ENCODE measurements at regions not wholly inside any gene's neighbourhood (a gene's known extent, or its start where the extent isn't known, plus 50 kb on each side); places are given as distances from the start of the nearest gene placed in this dataset.

- Histone ChIP-seq H3K4me1 (ENCODE audit: control insufficient read depth, insufficient read depth, low read length) (no peaks in the 10 kb centered on the region), H3K27me3 (ENCODE audit: control insufficient read depth, insufficient read depth, low read length) (no peaks in the 10 kb centered on the region), H3K9me3 (ENCODE audit: control insufficient read depth, low read depth, low read length) (peaks cover 12% of the 10 kb centered on the region), H3K36me3 (ENCODE audit: control insufficient read depth, insufficient read depth, low read length) (no peaks in the 10 kb centered on the region), H3K4me3 (ENCODE audit: low read length) (no peak overlapping the region), H3K27ac (ENCODE audit: low read length) (no peak overlapping the region)
- DNase-seq = no peak
- WGBS (ENCODE audit: insufficient coverage, low lambda C conversion rate) = no CpG with 5 or more reads among the region's 13 CpGs
Measured at GRCh38 chr7:85749696-85750453, 563.0 kb upstream of the SEMA3D start.

- no peak for DNase-seq
- Histone ChIP-seq H3K27ac (ENCODE audit: low read length) (no peak overlapping the region), H3K4me1 (ENCODE audit: control insufficient read depth, insufficient read depth, low read length) (no peaks in the 10 kb centered on the region), H3K36me3 (ENCODE audit: control insufficient read depth, insufficient read depth, low read length) (no peaks in the 10 kb centered on the region), H3K9me3 (ENCODE audit: control insufficient read depth, low read depth, low read length) (peaks cover 12% of the 10 kb centered on the region), H3K4me3 (ENCODE audit: low read length) (no peak overlapping the region), H3K27me3 (ENCODE audit: control insufficient read depth, insufficient read depth, low read length) (no peaks in the 10 kb centered on the region)
- no CpG with 5 or more reads among the region's 3 CpGs for WGBS (ENCODE audit: insufficient coverage, low lambda C conversion rate)
Measured at GRCh38 chr7:85748861-85749260, 562.0 kb upstream of the SEMA3D start.

- Histone ChIP-seq H3K4me1 (ENCODE audit: control insufficient read depth, insufficient read depth, low read length) (no peaks in the 10 kb centered on the region), H3K4me3 (ENCODE audit: low read length) (no peak overlapping the region), H3K9me3 (ENCODE audit: control insufficient read depth, low read depth, low read length) (no peaks in the 10 kb centered on the region), H3K27me3 (ENCODE audit: control insufficient read depth, insufficient read depth, low read length) (no peaks in the 10 kb centered on the region), H3K27ac (ENCODE audit: low read length) (no peak overlapping the region), H3K36me3 (ENCODE audit: control insufficient read depth, insufficient read depth, low read length) (no peaks in the 10 kb centered on the region)
- WGBS (ENCODE audit: insufficient coverage, low lambda C conversion rate) = 100% methylated on average over 2 of the region's 3 CpGs
- no peak for DNase-seq
Measured at GRCh38 chr7:85737426-85737825, 550.6 kb upstream of the SEMA3D start.

- H3K4me1 ChIP-seq (ENCODE audit: control insufficient read depth, insufficient read depth, low read length) = no peaks in the 10 kb centered on the region
- H3K27ac ChIP-seq (ENCODE audit: low read length) = no peak overlapping the region
- no CpG with 5 or more reads among the region's 9 CpGs for WGBS (ENCODE audit: insufficient coverage, low lambda C conversion rate)
- no peaks in the 10 kb centered on the region for H3K9me3 ChIP-seq (ENCODE audit: control insufficient read depth, low read depth, low read length)
- H3K36me3 ChIP-seq (ENCODE audit: control insufficient read depth, insufficient read depth, low read length) = no peaks in the 10 kb centered on the region
- H3K27me3 ChIP-seq (ENCODE audit: control insufficient read depth, insufficient read depth, low read length) = no peaks in the 10 kb centered on the region
- no peak overlapping the region for H3K4me3 ChIP-seq (ENCODE audit: low read length)
- no peak for DNase-seq
Measured at GRCh38 chr7:85736085-85736484, 549.2 kb upstream of the SEMA3D start.

GRCh38 chr7:85734823-85735222 lies 548.0 kb upstream of the SEMA3D start:
- Histone ChIP-seq H3K4me1 (ENCODE audit: control insufficient read depth, insufficient read depth, low read length) (no peaks in the 10 kb centered on the region), H3K9me3 (ENCODE audit: control insufficient read depth, low read depth, low read length) (no peaks in the 10 kb centered on the region), H3K36me3 (ENCODE audit: control insufficient read depth, insufficient read depth, low read length) (no peaks in the 10 kb centered on the region), H3K27ac (ENCODE audit: low read length) (no peak overlapping the region), H3K27me3 (ENCODE audit: control insufficient read depth, insufficient read depth, low read length) (no peaks in the 10 kb centered on the region), H3K4me3 (ENCODE audit: low read length) (no peak overlapping the region)
- WGBS (ENCODE audit: insufficient coverage, low lambda C conversion rate) = no CpG with 5 or more reads among the region's 1 CpG
- no peak for DNase-seq

GRCh38 chr7:85733169-85733915 lies 546.5 kb upstream of the SEMA3D start:
- H3K4me3 ChIP-seq (ENCODE audit: low read length) = no peak overlapping the region
- no peaks in the 10 kb centered on the region for H3K27me3 ChIP-seq (ENCODE audit: control insufficient read depth, insufficient read depth, low read length)
- no peaks in the 10 kb centered on the region for H3K9me3 ChIP-seq (ENCODE audit: control insufficient read depth, low read depth, low read length)
- no peak for DNase-seq
- H3K27ac ChIP-seq (ENCODE audit: low read length) = no peak overlapping the region
- WGBS (ENCODE audit: insufficient coverage, low lambda C conversion rate) = 63% methylated on average over 2 of the region's 2 CpGs
- H3K36me3 ChIP-seq (ENCODE audit: control insufficient read depth, insufficient read depth, low read length) = no peaks in the 10 kb centered on the region
- H3K4me1 ChIP-seq (ENCODE audit: control insufficient read depth, insufficient read depth, low read length) = no peaks in the 10 kb centered on the region

GRCh38 chr7:85730012-85730411 lies 543.2 kb upstream of the SEMA3D start:
- WGBS (ENCODE audit: insufficient coverage, low lambda C conversion rate) = 83% methylated on average over 1 of the region's 2 CpGs
- Histone ChIP-seq H3K27me3 (ENCODE audit: control insufficient read depth, insufficient read depth, low read length) (no peaks in the 10 kb centered on the region), H3K9me3 (ENCODE audit: control insufficient read depth, low read depth, low read length) (no peaks in the 10 kb centered on the region), H3K36me3 (ENCODE audit: control insufficient read depth, insufficient read depth, low read length) (no peaks in the 10 kb centered on the region), H3K4me3 (ENCODE audit: low read length) (no peak overlapping the region), H3K4me1 (ENCODE audit: control insufficient read depth, insufficient read depth, low read length) (no peaks in the 10 kb centered on the region), H3K27ac (ENCODE audit: low read length) (no peak overlapping the region)
- no peak for DNase-seq

- WGBS (ENCODE audit: insufficient coverage, low lambda C conversion rate) = no CpG with 5 or more reads among the region's 2 CpGs
- no peak overlapping the region for H3K4me3 ChIP-seq (ENCODE audit: low read length)
- H3K9me3 ChIP-seq (ENCODE audit: control insufficient read depth, low read depth, low read length) = no peaks in the 10 kb centered on the region
- H3K4me1 ChIP-seq (ENCODE audit: control insufficient read depth, insufficient read depth, low read length) = no peaks in the 10 kb centered on the region
- H3K27me3 ChIP-seq (ENCODE audit: control insufficient read depth, insufficient read depth, low read length) = no peaks in the 10 kb centered on the region
- no peak overlapping the region for H3K27ac ChIP-seq (ENCODE audit: low read length)
- no peaks in the 10 kb centered on the region for H3K36me3 ChIP-seq (ENCODE audit: control insufficient read depth, insufficient read depth, low read length)
- no peak for DNase-seq
Measured at GRCh38 chr7:85725026-85725425, 538.2 kb upstream of the SEMA3D start.

- DNase-seq = no peak
- Histone ChIP-seq H3K27me3 (ENCODE audit: control insufficient read depth, insufficient read depth, low read length) (no peaks in the 10 kb centered on the region), H3K4me1 (ENCODE audit: control insufficient read depth, insufficient read depth, low read length) (no peaks in the 10 kb centered on the region), H3K36me3 (ENCODE audit: control insufficient read depth, insufficient read depth, low read length) (no peaks in the 10 kb centered on the region), H3K9me3 (ENCODE audit: control insufficient read depth, low read depth, low read length) (no peaks in the 10 kb centered on the region), H3K4me3 (ENCODE audit: low read length) (no peak overlapping the region), H3K27ac (ENCODE audit: low read length) (no peak overlapping the region)
- 71% methylated on average over 1 of the region's 4 CpGs for WGBS (ENCODE audit: insufficient coverage, low lambda C conversion rate)
Measured at GRCh38 chr7:85719981-85720953, 533.4 kb upstream of the SEMA3D start.

GRCh38 chr7:85716353-85716752 lies 529.5 kb upstream of the SEMA3D start:
- WGBS (ENCODE audit: insufficient coverage, low lambda C conversion rate) = 100% methylated on average over 1 of the region's 2 CpGs
- H3K27ac ChIP-seq (ENCODE audit: low read length) = no peak overlapping the region

More at GRCh38 chr7:85716353-85716752, 529.5 kb upstream of the SEMA3D start:
- Histone ChIP-seq H3K27me3 (ENCODE audit: control insufficient read depth, insufficient read depth, low read length) (no peaks in the 10 kb centered on the region), H3K4me3 (ENCODE audit: low read length) (no peak overlapping the region), H3K9me3 (ENCODE audit: control insufficient read depth, low read depth, low read length) (no peaks in the 10 kb centered on the region), H3K4me1 (ENCODE audit: control insufficient read depth, insufficient read depth, low read length) (no peaks in the 10 kb centered on the region), H3K36me3 (ENCODE audit: control insufficient read depth, insufficient read depth, low read length) (no peaks in the 10 kb centered on the region)
- DNase-seq = no peak

All from large intestine (tissue), 3 donors.